ENCODE measurements at regions not wholly inside any gene's neighbourhood (a gene's known extent, or its start where the extent isn't known, plus 50 kb on each side); places are given as distances from the start of the nearest gene placed in this dataset.
"Not testable (repeated sequence)": the region's sequence is repeated elsewhere in the genome, so short reads cannot be mapped to it uniquely, and the experiment has no call there.

GRCh38 chr2:87075054-87075790 is 53.6 kb upstream of the PLGLB1 start:
- peak in 1 of 5 experiments; percentile 40 for TF ChIP-seq CTCF (IDR thresholded peaks at IDR 0.05 in 4 of 5, conservative IDR thresholded peaks at IDR 0.05 in 1 of 5)
- not testable (repeated sequence) for TF ChIP-seq POLR2A (IDR thresholded peaks at IDR 0.05)
